HL-60 (cell line): ENCODE measurements at regions not wholly inside any gene's neighbourhood (a gene's known extent, or its start where the extent isn't known, plus 50 kb on each side); places are given as distances from the start of the nearest gene placed in this dataset.

Experiments used
- POLR2AphosphoS5 ChIP-seq: IDR thresholded peaks from 2 replicates; pipeline ENCODE4 v1.6.1; 2012; ENCODE audit warnings: low read depth
- TF ChIP-seq, protein P1 (sequence below): IDR thresholded peaks from one replicate; pipeline ENCODE4 v1.5.1; 2011; ENCODE audit warnings: low read length, control low read depth, inconsistent platforms; ENCODE audit not compliant: insufficient read depth

DNA sequence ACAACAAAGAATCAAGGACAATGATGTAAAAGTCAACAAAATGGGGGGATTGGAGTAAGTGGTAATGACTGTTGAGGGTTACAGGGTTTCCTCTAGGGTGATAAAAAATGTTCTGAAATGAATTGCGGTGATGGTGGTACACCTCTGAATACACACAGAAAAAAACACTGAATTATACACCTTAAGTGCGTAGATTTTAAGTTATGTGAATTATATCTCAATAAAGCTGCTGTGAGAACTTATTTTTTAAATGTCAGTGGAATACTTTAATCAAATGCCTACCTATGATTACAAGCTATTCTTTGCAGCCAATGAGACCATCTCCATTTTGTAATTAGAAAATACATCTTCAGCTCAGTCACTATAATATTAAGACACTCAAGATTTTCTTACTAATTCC is 53.5 kb downstream of the ZNF608 start:
- TF ChIP-seq, protein P1, sequence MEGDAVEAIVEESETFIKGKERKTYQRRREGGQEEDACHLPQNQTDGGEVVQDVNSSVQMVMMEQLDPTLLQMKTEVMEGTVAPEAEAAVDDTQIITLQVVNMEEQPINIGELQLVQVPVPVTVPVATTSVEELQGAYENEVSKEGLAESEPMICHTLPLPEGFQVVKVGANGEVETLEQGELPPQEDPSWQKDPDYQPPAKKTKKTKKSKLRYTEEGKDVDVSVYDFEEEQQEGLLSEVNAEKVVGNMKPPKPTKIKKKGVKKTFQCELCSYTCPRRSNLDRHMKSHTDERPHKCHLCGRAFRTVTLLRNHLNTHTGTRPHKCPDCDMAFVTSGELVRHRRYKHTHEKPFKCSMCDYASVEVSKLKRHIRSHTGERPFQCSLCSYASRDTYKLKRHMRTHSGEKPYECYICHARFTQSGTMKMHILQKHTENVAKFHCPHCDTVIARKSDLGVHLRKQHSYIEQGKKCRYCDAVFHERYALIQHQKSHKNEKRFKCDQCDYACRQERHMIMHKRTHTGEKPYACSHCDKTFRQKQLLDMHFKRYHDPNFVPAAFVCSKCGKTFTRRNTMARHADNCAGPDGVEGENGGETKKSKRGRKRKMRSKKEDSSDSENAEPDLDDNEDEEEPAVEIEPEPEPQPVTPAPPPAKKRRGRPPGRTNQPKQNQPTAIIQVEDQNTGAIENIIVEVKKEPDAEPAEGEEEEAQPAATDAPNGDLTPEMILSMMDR: no peak
- no peak for TF ChIP-seq POLR2AphosphoS5
